GM19023 (cell line): ENCODE measurements at regions not wholly inside any gene's neighbourhood (a gene's known extent, or its start where the extent isn't known, plus 50 kb on each side); places are given as distances from the start of the nearest gene placed in this dataset.
"Not testable (repeated sequence)": the region's sequence is repeated elsewhere in the genome, so short reads cannot be mapped to it uniquely, and the experiment has no call there.

Source experiments
- ATAC-seq: cut with Tn5 transposase; IDR thresholded peaks from one replicate; pipeline ENCODE4 v1.9.1; 2021; ENCODE audit warnings: mild to moderate bottlenecking, moderate library complexity; ENCODE audit not compliant: unreplicated experiment

DNA sequence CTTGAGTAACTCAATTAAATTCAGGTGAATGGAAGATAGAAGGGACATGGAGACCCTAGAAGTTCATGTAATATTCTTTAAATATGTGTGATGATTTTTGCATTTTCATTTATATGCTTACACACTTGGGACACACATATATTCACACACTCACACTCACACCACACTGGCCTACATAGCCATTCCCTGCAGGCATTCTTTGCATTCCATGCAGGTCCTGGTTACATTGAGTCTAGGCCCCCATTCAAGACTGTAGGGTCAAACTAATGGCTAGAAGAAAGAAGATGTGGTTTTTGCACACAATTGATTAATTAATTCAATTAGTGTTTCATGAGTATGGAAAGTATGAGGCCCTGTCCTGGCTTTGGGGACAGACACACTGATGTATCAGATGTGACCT, 249.4 kb downstream of the HNMT start:
- ATAC-seq: no peak

DNA sequence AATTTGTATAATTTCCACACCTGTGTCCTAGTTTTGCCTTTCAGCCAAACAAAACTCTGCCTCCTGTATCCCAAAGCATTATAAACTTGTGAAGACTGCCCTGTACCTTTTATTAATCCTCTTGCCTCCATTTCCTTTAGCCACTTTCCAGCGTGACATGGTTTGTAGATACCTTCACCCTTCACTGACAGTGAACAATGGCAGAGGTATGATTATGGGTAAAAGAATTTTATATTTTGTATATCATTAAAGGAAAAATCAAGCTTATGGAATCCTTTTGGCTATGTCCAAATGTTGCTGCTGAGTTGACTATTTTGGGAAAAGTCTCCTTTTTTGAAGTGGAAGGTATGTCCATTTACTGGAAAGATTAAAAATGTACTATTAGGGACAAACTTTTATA, 251.7 kb downstream of the HNMT start:
- no peak for ATAC-seq

DNA sequence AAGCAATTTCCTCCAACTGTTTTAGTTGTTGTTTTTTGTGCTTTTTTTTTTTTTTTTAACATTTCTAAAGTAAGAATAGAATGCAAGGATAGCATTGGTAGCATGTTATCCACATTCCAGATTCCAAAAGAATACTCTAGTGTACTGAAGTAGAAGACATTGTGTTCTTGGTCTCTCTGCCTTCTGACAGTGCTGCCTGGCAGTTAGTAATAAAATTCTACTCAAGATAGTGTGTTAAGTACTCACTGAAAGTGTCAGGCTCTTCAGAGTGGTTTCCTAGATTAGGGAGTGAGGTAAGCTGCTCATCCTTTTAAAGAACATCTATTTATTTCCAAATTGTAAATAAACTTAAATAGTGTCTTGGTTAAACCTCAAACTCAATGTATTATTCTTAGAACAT, 253.7 kb downstream of the HNMT start:
- no peak for ATAC-seq

DNA sequence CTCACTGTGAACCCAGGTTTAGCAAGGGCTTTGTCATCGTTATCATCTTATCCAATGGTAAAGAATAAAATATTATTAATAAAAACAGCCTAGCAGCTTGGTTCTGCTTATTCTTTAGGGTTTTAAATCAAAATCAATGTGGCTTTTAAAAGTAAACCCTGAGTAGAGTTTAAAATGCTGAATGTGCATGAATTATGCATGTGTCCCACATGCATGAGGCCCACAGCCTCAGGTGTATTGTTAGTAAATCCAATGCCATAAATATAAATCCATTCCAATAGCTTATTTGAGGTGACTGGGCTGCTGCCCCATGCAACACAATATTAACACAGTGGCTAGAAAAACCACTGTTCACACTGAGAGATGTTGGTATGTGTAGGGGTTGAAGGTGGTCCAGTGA, 254.1 kb downstream of the HNMT start:
- no peak for ATAC-seq

DNA sequence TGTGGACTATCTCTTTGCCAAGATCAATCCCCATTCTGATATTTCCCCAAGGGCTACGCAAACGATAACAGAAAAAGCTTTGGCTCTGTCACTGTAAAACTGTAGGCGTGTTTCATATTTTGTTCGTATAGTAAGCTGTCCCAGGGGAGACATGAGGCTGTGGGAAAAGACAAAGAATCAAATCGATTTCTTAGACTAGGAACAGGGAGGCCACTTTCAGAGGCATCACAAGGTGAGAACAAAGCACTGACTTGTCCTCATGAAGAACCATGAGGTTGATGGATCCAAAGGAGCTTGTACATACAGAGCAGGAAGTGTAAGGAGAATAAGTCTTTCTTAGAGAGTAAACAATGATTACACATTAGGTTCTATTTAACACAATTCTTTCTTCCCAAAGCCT, 255.7 kb downstream of the HNMT start:
- ATAC-seq: no peak

DNA sequence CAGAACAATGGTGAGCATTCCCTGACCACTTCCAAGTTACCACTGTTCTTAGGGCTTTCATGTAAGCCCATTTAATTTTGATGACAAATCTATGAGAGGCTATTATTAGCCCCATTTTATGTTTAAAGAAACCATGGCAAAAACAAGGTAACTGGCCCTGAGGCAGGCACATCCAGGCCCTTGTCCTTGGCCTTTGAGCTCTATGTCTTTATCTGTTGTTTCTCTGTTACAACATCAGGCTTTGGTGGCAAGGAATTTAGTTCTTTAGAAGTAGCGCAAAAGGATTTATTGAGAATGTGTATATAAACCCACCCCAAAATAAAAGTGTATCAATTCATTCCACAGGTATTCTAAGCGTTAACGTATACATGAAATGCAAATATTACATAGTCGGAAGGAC, 257.1 kb downstream of the HNMT start:
- no peak for ATAC-seq

DNA sequence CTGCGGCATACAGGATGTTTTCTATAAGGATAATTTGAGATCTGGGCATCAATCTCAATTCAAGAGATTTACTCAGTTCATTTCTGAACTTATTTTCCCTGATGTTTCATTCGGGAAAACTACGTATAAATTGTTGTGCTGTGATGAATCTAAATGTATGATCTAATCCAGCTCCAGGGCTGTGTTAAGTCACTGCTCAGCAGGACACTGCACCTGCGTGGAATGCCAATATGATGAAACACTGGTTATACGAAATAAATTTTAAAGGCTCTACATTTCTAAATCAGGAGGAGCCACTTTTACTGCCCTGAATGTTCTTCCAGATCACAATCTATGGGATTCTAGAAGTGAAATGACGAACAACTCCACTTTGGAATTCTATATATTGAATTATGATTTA, 259.0 kb downstream of the HNMT start:
- no peak for ATAC-seq

DNA sequence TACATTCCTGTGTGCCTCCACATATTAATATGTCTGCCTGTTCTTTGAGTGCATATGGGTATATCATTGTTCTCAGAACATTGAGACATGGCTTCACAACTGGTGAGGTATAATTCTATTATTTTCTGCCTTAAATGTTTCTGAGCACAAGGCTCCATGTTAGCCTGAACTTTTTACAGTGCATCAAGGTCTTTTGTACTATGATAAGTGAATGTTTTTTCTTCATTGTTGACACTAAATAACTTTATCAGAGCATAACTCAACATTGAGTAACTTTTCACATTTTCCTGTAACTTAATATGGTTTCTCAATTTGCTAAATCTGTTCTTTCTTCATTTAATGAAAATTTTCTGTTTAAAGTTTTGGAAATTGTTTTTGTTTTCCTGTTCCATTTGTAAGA, 262.9 kb downstream of the HNMT start:
- no peak for ATAC-seq

DNA sequence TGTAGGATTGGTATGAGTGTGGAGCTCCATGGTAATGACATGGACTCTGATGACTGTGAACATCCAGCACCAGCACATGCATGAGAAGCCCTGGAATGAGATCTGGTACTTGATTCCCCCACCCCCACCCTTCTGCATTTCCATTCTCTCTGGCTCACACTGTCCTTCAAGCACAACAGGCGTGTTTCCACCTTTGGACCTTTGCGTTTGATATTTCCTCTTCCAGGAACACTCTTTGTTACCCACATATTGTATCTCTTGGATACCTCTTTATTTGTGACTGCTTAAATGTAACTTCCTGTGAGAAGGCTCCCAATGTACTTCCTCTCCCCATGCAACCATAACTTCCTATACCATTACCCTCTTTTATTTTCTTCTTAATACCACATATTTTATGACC, 263.8 kb downstream of the HNMT start:
- no peak for ATAC-seq

DNA sequence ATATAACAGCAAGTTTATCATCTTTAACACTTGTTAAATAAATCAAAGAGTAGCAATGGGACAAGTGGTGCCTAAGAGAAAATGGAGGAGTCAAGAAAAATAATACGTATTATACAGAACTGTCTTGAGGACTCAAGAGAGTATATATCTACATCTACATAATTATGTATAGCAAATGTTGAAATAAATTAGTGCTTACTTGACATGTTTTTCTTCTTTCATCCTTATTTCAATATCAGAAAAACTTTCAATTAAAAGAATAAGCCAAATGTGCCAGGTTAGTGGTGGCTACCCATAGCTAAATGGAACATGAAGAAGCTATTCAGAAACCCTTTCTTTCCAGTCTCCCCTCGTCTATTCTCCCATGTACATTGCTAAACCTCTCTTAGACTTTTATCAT, 267.3 kb upstream of the SPOPL start:
- ATAC-seq: no peak

DNA sequence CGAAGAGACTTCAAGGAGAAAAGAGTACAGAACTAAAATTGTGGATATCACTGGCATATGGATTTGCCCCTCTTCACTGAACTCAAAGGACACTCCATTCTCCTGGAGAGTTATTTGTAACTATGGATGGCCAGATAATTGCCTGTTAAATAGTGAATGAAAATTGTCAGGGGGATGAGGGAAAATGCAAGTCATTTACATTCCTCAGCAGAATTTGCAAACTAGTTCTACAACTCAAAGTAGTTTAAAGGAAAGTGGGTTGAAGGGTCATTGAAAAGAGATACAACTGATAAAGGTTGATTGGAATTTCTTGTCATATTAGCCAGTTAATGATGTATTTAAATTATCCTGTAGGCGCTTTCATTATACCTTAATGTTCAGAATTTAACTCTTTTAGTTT, 266.5 kb upstream of the SPOPL start:
- no peak for ATAC-seq

DNA sequence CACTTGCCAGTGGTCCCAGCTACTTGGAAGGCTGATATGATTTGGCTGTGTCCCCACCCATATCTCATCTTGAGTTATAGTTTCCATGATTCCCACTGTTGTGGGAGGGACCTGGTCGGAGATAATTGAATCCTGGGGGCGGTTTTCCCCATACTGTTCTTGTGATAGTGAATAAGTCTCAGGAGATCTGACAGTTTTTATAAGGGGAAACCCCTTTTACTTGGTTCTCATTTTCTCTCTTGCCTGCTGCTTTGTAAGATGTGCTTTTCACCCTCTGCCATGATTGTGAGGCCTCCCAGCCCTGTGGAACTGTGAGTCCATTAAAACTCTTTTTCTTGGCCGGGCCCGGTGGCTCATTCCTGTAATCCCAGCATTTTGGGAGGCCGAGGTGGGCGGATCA, 265.4 kb upstream of the SPOPL start:
- no peak for ATAC-seq

DNA sequence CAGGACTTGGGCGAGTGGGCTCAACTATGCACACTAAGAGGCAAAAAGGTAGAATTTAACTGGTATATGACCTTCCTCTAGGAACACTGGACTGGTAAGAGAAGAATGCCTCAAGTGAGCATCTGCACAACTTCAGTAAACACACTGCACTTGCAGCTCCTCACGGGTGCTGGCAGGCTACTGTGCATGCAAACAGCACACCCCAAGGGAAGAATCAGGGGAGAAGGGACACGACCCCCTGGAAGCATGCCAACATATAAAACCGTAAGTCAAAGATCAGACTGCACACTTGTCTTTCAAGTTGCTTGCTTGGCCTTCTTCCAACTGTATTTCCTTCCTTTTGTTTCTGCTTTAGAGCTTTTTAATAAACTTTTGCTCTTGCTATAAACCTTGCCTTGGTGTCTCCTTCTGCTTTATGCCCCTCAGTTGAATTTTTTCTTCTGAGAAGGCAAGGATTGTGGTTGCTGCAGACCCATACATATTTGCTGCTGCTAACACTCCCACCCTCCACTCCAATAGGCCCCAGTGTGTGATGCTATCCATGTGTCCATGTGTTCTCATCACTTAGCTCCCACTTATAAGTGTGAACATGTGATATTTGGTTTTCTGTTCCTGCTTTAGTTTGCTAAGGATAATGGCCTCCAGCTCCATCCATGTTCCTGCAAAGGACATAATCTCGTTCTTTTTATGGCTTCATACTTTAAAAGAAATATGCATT, 263.7 kb upstream of the SPOPL start:
- ATAC-seq: no peak

DNA sequence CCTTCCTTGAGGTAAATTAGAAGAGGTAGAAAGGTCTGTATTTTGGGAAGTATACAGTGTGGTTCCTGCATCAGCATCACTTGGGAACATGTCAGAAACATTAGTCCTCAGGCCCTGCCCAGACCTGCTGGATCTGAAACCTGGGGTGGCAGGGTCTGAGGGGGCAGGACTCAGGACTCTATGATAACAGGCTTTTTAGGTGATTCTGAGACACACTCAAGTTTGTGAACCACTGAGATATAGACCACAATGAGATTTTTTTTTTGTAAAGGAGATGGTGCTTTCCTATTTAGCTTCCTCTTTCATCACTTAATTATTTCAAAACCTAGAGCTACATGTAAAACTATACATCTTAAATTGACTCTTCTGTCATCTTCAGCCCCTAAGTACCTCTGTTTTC, 262.7 kb upstream of the SPOPL start:
- no peak for ATAC-seq

DNA sequence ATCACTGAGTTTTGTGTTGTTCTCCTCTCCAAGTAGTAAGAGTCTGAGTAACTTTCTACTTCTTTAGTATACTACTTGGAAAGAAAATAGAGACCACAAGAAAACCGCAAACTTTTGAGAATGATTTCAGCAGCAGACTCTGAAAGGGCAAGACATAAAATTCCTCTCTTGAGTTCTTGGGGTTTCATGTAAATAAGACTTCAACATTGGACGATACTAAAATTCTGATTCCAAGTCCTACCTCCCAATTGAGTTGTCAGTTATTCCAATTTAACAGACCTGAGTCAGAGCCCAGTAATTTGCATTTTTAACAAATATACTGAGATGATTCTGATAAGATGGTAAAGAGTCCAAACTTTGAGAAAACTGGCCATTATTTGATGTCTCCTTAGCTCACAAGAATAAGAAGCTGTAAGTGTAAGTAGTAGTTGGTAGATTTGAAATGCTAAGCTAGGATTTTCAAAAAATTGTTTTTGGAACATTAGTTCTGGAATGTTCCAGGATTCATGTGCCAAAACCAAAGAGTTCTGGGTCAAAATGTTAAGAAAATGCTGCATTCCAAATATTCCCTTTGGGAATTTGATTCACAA, 261.6 kb upstream of the SPOPL start:
- no peak for ATAC-seq

DNA sequence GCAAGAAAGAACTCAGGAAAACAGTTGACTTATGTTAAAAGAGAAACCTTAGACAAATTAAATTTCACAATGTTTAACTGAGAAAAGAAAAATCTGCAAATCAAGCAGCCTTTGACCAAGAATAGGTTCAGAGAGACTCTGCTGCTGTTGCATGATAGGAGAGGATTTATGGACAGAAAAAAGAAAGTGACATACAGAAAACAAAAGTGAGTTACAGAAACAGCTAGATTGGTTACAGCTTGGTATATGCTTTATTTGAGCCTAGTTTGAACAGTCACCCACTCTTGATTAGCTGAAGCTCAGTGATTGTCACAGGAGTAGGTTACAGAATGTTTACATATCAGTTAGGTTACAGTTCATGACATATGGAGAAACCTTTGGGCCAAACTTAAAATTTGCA, 258.2 kb upstream of the SPOPL start:
- ATAC-seq: no peak

DNA sequence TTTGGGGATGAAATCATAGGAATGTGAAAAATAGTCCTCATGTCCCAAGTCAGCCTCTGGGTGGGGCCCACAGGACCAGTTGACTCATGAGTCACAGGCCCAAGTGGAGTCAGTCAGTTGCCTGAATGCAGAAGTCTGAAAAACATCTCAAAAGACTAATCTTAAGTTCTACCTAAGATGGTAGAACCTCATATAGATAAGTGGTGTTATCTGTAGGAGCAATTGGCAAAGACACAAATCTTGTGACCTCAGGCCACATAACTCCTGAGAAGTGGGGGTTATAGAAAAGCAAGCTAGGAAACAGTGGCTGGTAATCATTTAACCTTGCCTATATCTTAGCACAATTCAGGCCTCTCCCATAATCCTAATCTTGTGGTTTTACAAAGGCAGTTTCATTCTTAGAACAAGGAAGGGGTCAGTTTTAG, 257.1 kb upstream of the SPOPL start:
- no peak for ATAC-seq

DNA sequence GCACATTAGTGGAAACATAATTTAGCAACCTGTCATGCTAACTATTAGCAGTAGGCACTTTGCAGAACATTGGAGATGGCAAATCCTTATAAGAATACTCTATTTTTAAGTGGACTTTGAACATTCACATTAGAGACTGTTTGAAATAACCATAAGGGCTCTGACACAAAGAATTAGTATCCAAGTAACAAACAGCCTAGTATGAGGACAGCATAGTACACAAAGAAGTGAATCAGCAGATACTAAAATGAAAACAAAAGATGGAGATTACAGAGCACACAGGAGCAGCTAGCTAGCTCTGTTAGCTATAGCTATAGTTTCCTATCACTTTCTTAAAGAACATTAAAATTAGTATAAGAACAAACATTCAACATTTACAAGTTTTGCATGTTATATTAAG, 256.3 kb upstream of the SPOPL start:
- ATAC-seq: no peak

DNA sequence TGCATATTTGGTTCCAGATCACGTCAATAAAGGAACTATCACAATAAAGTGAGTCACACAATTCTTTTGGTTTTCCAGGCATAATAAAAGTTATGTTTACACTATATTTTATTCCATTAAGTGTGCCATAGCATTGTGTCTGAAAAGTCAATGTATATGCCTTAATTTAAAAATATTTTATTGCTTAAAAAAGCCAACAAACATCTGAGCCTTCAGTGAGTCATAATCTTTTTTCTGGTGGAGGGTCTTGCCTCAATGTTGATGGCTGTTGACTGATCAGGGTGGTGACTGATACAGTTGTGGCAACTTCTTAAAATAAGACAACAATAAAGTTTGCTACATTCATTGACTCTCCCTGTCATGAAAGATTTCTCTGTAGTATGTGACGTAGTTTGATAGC, 254.3 kb upstream of the SPOPL start:
- ATAC-seq: no peak

DNA sequence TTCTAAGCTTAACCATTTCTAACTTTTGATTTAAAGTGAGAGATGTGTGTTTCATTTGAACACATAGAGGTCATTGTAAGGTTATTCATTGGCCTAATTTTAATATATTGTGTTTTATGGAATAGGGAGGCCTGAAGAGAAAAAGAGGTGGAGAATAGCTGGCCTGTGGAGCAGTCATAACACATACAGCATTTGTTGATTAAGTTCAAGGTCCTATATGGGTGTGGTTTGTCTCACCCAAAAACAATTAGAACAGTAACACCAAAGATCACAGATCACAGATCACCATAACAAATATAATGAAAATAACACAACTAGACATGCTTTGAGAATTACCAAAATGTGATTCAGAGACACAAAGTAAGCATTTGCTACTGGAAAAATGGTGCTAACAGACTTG, 252.4 kb upstream of the SPOPL start:
- no peak for ATAC-seq

DNA sequence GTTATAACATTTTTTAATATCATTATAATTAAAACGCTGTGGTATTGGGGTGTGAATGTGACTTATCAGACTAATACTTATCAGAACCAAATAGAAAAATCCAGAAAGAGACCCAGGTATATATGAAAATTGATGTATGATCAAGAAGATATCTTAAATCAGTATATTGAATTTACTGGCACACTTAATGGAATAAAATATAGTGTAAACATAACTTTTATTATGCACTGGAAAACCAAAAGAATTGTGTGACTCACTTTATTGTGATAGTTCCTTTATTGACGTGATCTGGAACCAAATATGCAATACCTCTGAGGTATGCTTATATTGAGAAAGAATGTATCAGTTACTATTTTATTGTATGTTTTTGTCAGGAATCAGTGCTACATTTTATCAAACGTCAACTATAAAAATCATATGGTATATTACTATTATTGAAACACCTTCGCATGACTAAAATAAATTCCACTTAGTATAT, 250.7 kb upstream of the SPOPL start:
- not testable (repeated sequence) for ATAC-seq

DNA sequence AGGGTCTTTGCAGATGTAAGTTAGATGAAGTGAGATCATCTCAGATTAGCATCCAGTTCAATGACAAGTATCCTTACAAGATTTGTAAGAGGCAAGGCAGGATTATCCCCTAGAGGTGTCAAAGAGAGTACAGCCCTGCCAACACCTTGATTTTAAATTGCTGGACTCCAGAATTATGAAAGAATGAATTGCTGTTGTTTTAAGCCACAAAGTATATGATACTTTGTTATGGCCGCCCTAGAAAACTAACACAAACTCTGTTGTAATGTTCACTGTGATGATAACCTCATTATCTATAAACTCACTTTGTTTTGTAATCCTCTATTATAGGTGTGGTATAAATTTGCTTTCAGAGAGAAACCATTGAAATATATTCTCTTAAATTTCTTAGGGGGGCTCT, 249.0 kb upstream of the SPOPL start:
- ATAC-seq: no peak

DNA sequence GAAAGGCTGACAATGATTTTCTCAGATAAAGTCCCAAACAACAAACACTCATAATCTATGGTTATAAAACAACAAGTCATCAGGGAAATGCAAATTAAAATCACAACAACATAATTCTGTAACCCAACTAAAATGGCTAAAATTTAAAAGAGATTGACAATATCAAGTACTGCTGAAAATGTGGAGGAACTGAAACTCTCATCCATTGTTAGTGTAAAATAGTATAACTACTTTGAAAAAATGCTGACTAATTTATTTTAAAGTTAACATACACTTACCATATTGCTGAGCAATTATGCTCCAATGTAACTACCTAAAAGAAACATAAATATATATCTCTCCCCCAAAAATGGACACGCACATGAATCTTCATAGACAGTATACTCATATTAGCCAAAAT, 245.9 kb upstream of the SPOPL start:
- ATAC-seq: no peak
